Stomach smooth muscle (tissue), 2 donors: ENCODE measurements at regions not wholly inside any gene's neighbourhood (a gene's known extent, or its start where the extent isn't known, plus 50 kb on each side); places are given as distances from the start of the nearest gene placed in this dataset.

Experiments used
- H3K27ac ChIP-seq: one replicate; pipeline ENCODE4 v1.7.0; 2013; ENCODE audit warnings: mild to moderate bottlenecking, low read length, inconsistent platforms
- H3K27me3 ChIP-seq, 2 donors: one replicate each; pipeline ENCODE4 v1.7.0; 2013; ENCODE audit warnings: low read length in 2 of 2; ENCODE audit not compliant: insufficient read depth in 2 of 2, control insufficient read depth in 1 of 2
- H3K36me3 ChIP-seq, 2 donors: one replicate each; pipeline ENCODE4 v1.7.0; 2013; ENCODE audit warnings: low read length in 2 of 2; ENCODE audit not compliant: control insufficient read depth in 2 of 2, insufficient read depth in 2 of 2
- H3K4me1 ChIP-seq: one replicate; pipeline ENCODE4 v1.7.0; 2013; ENCODE audit warnings: low read length; ENCODE audit not compliant: control insufficient read depth, insufficient read depth
- H3K4me3 ChIP-seq, 2 donors: one replicate each; pipeline ENCODE4 v1.7.0; 2013; ENCODE audit warnings: low read length in 2 of 2
- H3K9ac ChIP-seq, 2 donors: one replicate each; pipeline ENCODE4 v1.7.0; 2013; ENCODE audit warnings: low read length in 2 of 2, mild to moderate bottlenecking in 1 of 2
- H3K9me3 ChIP-seq, 2 donors: one replicate each; pipeline ENCODE4 v1.7.0; 2013; ENCODE audit warnings: low read length in 2 of 2; ENCODE audit not compliant: control insufficient read depth in 2 of 2
- donor health status: healthy.
- donor health status: Pancreatic carcinoma.

- no peaks in the 10 kb centered on the region for H3K4me1 ChIP-seq
- no peaks in the 10 kb centered on the region for H3K9me3 ChIP-seq
Observed at GRCh38 chr14:23800811-23801210, 152.8 kb upstream of the DHRS4 start.

DNA sequence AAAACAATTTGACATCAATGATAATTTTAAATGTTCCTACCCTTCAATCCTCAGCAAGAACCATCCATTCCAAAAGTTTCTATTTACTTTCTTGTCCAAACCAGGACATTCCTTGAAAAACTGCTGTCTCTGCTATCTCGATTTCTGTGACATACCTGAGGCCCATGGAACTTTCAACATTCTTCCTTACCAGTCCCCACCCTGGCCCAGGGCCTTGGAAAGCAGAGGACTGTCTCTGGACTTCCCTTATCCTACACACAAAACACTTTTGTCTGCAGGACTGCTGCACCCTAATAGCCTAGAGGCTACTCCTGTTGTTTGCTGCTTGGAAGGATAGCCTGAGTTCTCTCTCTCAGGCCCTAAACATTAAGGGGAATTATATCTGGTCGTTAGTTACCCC, 151.8 kb upstream of the DHRS4 start:
- H3K36me3 ChIP-seq, result no peaks in the 10 kb centered on the region
- H3K9ac ChIP-seq, result no peak overlapping the region
- no peaks in the 10 kb centered on the region for H3K27me3 ChIP-seq
- no peak overlapping the region for H3K27ac ChIP-seq
- no peaks in the 10 kb centered on the region for H3K9me3 ChIP-seq
- H3K4me3 ChIP-seq, result no peak overlapping the region
- H3K4me1 ChIP-seq, result no peaks in the 10 kb centered on the region

More at GRCh38 chr14:23800811-23801210, 152.8 kb upstream of the DHRS4 start:
- Histone ChIP-seq H3K9ac (no peak overlapping the region), H3K36me3 (no peaks in the 10 kb centered on the region), H3K27ac (no peak overlapping the region), H3K27me3 (no peaks in the 10 kb centered on the region), H3K4me3 (no peak overlapping the region)

GRCh38 chr14:23804817-23805216, 148.8 kb upstream of the DHRS4 start:
- H3K4me1 ChIP-seq, result no peaks in the 10 kb centered on the region
- H3K9me3 ChIP-seq, result no peaks in the 10 kb centered on the region
- H3K4me3 ChIP-seq, result no peak overlapping the region
- no peak overlapping the region for H3K9ac ChIP-seq
- no peaks in the 10 kb centered on the region for H3K27me3 ChIP-seq
- H3K36me3 ChIP-seq, result no peaks in the 10 kb centered on the region
- no peak overlapping the region for H3K27ac ChIP-seq

GRCh38 chr14:23805761-23806160, 147.8 kb upstream of the DHRS4 start:
- no peaks in the 10 kb centered on the region for H3K36me3 ChIP-seq
- H3K9ac ChIP-seq, result no peak overlapping the region
- H3K27me3 ChIP-seq, result no peaks in the 10 kb centered on the region
- no peaks in the 10 kb centered on the region for H3K9me3 ChIP-seq
- no peak overlapping the region for H3K27ac ChIP-seq
- no peak overlapping the region for H3K4me3 ChIP-seq
- no peaks in the 10 kb centered on the region for H3K4me1 ChIP-seq

- Histone ChIP-seq H3K9me3 (peaks cover 0 to 5% of the 10 kb centered on the region in 2 donors), H3K36me3 (no peaks in the 10 kb centered on the region), H3K4me1 (no peaks in the 10 kb centered on the region), H3K9ac (no peak overlapping the region), H3K27me3 (no peaks in the 10 kb centered on the region), H3K27ac (no peak overlapping the region), H3K4me3 (no peak overlapping the region)
Observed at GRCh38 chr14:23814527-23815256, 138.9 kb upstream of the DHRS4 start.

DNA sequence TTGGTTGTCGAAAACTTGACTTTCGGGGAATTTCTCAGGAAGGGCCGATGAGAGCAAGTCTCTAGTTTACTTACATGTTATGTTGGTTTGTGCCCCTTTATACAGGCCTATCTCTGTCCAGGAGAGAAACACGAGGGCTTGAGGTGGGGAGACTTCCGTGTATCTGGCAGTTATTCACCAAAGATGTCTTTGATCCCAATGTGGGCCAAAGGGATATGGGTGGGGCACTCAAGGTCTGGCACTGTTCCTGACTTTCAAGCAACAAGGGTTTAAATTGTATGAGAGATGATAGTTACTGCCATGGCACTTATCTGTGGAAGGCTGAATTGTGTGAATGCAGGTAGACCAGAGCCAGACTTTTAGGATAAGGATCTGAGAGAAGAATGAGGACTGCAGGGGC, 137.2 kb upstream of the DHRS4 start:
- no peak overlapping the region for H3K9ac ChIP-seq
- H3K9me3 ChIP-seq, result peaks cover 0 to 5% of the 10 kb centered on the region in 2 donors
- no peaks in the 10 kb centered on the region for H3K36me3 ChIP-seq
- H3K4me1 ChIP-seq, result no peaks in the 10 kb centered on the region
- no peaks in the 10 kb centered on the region for H3K27me3 ChIP-seq
- no peak overlapping the region for H3K4me3 ChIP-seq
- H3K27ac ChIP-seq, result no peak overlapping the region

- Histone ChIP-seq H3K9ac (no peak overlapping the region), H3K9me3 (peaks cover 0 to 5% of the 10 kb centered on the region in 2 donors), H3K36me3 (no peaks in the 10 kb centered on the region), H3K27me3 (no peaks in the 10 kb centered on the region), H3K4me3 (no peak overlapping the region), H3K4me1 (no peaks in the 10 kb centered on the region), H3K27ac (no peak overlapping the region)
Observed at GRCh38 chr14:23817164-23817767, 136.3 kb upstream of the DHRS4 start.

DNA sequence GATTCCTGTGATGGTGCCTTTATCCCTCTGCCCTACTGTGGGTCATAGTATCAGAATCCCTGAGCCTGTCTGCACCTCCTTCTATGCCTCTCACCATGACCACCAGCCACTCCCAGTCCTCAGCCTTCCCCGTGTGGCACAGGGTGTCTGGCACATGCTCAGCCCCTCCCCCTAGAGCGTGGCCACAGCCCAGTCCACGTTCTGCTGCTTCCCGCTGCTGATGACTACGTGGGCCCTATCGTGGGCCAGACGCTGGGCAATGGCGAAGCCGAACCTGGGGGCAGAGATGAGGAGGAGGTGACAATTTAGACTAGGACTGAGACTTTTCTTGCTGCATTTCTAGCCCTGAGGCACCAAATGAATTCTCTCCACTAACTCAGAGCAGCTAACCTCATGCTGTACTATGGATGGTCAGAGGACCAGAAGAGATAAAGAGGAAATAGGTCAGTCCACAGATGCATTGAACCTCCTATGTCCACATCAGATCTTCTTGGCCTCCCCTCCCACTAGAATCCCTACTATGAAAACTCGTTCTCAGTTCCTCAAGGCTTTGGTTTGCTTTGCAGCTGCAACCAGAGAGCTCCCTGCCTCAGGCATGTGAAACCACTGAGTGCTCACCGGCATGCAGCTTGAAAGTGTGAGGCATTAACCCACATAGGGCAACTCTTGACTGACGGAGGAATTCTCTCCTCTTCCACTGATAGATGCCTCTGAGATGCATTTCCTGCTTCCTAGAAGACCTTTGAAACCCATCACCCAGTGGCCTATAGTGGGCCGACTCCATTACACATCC, 126.3 kb upstream of the DHRS4 start:
- H3K4me3 ChIP-seq, result no peak overlapping the region
- no peaks in the 10 kb centered on the region for H3K27me3 ChIP-seq
- H3K4me1 ChIP-seq, result peaks cover 6% of the 10 kb centered on the region
- H3K9me3 ChIP-seq, result no peaks in the 10 kb centered on the region
- H3K9ac ChIP-seq, result no peak overlapping the region
- H3K27ac ChIP-seq, result no peak overlapping the region
- no peaks in the 10 kb centered on the region for H3K36me3 ChIP-seq

DNA sequence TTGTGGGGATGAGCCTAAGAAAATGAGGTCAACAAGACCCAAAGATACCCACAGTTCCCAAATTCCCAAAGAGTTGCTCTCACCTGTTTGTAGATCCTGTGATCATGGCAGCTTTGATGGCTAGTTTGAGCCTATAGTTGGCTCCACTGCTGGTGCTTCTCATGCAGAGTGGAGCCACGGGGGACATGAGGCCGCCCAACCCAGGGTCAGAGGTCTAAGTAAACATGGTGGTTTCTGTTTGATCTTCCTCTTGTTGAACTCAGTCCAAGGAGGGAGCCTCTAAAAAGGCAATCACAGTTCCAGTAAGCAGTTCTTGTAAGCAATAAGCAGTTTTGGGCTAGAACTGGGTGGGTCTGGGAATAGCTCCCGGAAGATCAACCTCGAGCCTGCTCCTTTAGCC, 125.6 kb upstream of the DHRS4 start:
- Histone ChIP-seq H3K36me3 (no peaks in the 10 kb centered on the region), H3K27ac (no peak overlapping the region), H3K9me3 (no peaks in the 10 kb centered on the region), H3K4me3 (no peak overlapping the region), H3K4me1 (peaks cover 6% of the 10 kb centered on the region), H3K27me3 (no peaks in the 10 kb centered on the region), H3K9ac (no peak overlapping the region)

DNA sequence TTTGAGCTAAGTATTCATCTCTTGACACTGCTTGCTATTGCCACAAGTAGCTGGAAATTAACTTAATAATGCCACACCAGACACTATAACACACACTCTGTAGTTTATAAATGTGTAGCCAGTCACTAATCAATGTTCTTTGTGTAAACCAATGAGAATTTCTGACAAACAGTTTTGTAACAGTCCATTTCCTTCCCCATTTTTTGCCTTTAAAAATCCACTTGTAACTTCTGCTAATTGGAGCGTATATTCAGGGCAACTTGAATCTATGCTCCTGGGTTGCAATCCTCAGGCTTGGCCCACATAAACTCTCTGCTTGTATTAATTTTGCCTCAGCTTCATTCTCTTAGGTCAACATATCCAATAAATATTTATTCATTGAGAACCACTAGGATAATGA, 125.0 kb upstream of the DHRS4 start:
- H3K27me3 ChIP-seq, result no peaks in the 10 kb centered on the region
- no peaks in the 10 kb centered on the region for H3K9me3 ChIP-seq
- H3K9ac ChIP-seq, result no peak overlapping the region
- H3K36me3 ChIP-seq, result no peaks in the 10 kb centered on the region
- H3K27ac ChIP-seq, result no peak overlapping the region
- H3K4me1 ChIP-seq, result peaks cover 6% of the 10 kb centered on the region
- no peak overlapping the region for H3K4me3 ChIP-seq
